ENCODE measurements at regions not wholly inside any gene's neighbourhood (a gene's known extent, or its start where the extent isn't known, plus 50 kb on each side); places are given as distances from the start of the nearest gene placed in this dataset.

DNA sequence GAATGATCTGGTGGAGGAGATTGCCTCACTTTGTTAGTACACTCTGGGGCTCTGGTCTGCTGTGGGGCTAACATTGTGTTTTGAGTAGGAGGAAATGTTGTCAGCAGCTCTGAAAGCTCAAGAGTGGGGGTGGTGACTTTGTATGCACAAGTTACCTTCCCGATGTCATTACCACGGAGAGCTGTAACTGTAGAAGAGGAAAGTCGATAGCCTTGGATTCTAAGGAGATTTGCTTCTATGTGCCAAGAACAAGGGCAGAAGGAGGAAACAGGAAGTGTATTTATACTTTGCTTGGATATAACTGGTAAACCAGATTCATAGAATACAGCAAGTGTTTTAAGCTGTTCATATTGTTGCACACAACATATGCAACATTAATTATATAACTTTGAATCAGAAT lies 196.1 kb downstream of the AMY1C start:
- no peaks in the 10 kb centered on the region for H4K20me1 ChIP-seq (ENCODE audit: insufficient read depth, low read length)
- no peak overlapping the region for H2AFZ ChIP-seq (ENCODE audit: low read depth, low read length)
- no peaks in the 10 kb centered on the region for H3K9me3 ChIP-seq (ENCODE audit: insufficient read depth, low read length, severe bottlenecking)
- no peak for TF ChIP-seq EZH2 (IDR thresholded peaks at IDR 0.05; ENCODE audit: borderline replicate concordance, low read depth, low read length, severe bottlenecking)
- TF ChIP-seq, protein P1, sequence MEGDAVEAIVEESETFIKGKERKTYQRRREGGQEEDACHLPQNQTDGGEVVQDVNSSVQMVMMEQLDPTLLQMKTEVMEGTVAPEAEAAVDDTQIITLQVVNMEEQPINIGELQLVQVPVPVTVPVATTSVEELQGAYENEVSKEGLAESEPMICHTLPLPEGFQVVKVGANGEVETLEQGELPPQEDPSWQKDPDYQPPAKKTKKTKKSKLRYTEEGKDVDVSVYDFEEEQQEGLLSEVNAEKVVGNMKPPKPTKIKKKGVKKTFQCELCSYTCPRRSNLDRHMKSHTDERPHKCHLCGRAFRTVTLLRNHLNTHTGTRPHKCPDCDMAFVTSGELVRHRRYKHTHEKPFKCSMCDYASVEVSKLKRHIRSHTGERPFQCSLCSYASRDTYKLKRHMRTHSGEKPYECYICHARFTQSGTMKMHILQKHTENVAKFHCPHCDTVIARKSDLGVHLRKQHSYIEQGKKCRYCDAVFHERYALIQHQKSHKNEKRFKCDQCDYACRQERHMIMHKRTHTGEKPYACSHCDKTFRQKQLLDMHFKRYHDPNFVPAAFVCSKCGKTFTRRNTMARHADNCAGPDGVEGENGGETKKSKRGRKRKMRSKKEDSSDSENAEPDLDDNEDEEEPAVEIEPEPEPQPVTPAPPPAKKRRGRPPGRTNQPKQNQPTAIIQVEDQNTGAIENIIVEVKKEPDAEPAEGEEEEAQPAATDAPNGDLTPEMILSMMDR (IDR thresholded peaks at IDR 0.05; ENCODE audit: borderline replicate concordance, extremely low read depth, low read length, poor library complexity, severe bottlenecking) = no peak
- no peaks in the 10 kb centered on the region for H3K27me3 ChIP-seq (ENCODE audit: insufficient read depth, low read length, poor library complexity)
- no peaks in the 10 kb centered on the region for H3K79me2 ChIP-seq (ENCODE audit: insufficient read depth, low read length)
- H3K4me2 ChIP-seq (ENCODE audit: insufficient read depth, low read length) = no peak overlapping the region
- H3K36me3 ChIP-seq (ENCODE audit: insufficient read depth, low read length) = no peaks in the 10 kb centered on the region
- no peak overlapping the region for H3K9ac ChIP-seq (ENCODE audit: low read depth, low read length)
- H3K4me1 ChIP-seq (ENCODE audit: insufficient read depth, low read length) = no peaks in the 10 kb centered on the region
- ATAC-seq (ENCODE audit: insufficient read depth, low read depth) (no peak), DNase-seq (no peak)
- no peak overlapping the region for H3K4me3 ChIP-seq (ENCODE audit: low read depth in 1 of 2, low read length in 2 of 2)
- H3K27ac ChIP-seq (ENCODE audit: low read length) = no peak overlapping the region

DNA sequence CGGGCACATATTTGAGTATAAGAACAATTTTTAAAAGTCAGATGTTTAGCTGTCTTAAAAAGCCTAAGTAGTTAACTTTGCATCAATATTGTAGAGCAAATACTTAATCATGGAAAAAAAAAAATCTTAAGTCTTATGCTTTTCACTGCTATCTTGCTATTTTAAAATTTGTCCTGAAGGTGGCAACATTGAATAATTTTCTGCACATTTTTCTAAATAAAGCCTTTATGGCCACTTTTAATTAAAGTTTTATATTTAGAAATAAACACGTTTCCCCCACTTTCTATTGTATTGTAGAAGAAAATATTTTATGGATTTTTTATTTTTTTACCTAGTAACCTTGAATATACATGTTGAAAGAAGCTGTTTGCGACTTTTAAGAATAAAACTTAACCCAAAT lies 198.8 kb downstream of the AMY1C start:
- H3K9ac ChIP-seq (ENCODE audit: low read depth, low read length) = no peak overlapping the region
- no peaks in the 10 kb centered on the region for H3K36me3 ChIP-seq (ENCODE audit: insufficient read depth, low read length)
- TF ChIP-seq, protein P1 (IDR thresholded peaks at IDR 0.05; ENCODE audit: borderline replicate concordance, extremely low read depth, low read length, poor library complexity, severe bottlenecking) = peak; percentile 46
- no peak for TF ChIP-seq EZH2 (IDR thresholded peaks at IDR 0.05; ENCODE audit: borderline replicate concordance, low read depth, low read length, severe bottlenecking)
- DNase-seq = no peak
- no peaks in the 10 kb centered on the region for H3K9me3 ChIP-seq (ENCODE audit: insufficient read depth, low read length, severe bottlenecking)
- no peaks in the 10 kb centered on the region for H3K79me2 ChIP-seq (ENCODE audit: insufficient read depth, low read length)
- no peaks in the 10 kb centered on the region for H3K27me3 ChIP-seq (ENCODE audit: insufficient read depth, low read length, poor library complexity)
- no peak overlapping the region for H2AFZ ChIP-seq (ENCODE audit: low read depth, low read length)
- H3K4me1 ChIP-seq (ENCODE audit: insufficient read depth, low read length) = no peaks in the 10 kb centered on the region
- no peaks in the 10 kb centered on the region for H4K20me1 ChIP-seq (ENCODE audit: insufficient read depth, low read length)
- no peak overlapping the region for H3K4me2 ChIP-seq (ENCODE audit: insufficient read depth, low read length)
- H3K4me3 ChIP-seq (ENCODE audit: low read depth in 1 of 2, low read length in 2 of 2) = no peak overlapping the region
- no peak overlapping the region for H3K27ac ChIP-seq (ENCODE audit: low read length)
- no peak for ATAC-seq (ENCODE audit: insufficient read depth, low read depth)

- no peaks in the 10 kb centered on the region for H3K27me3 ChIP-seq (ENCODE audit: insufficient read depth, low read length, poor library complexity)
- no peaks in the 10 kb centered on the region for H4K20me1 ChIP-seq (ENCODE audit: insufficient read depth, low read length)
- H3K27ac ChIP-seq (ENCODE audit: low read length) = no peak overlapping the region
- H3K79me2 ChIP-seq (ENCODE audit: insufficient read depth, low read length) = no peaks in the 10 kb centered on the region
- H3K9me3 ChIP-seq (ENCODE audit: insufficient read depth, low read length, severe bottlenecking) = no peaks in the 10 kb centered on the region
- H3K4me3 ChIP-seq (ENCODE audit: low read depth in 1 of 2, low read length in 2 of 2) = no peak overlapping the region
- H3K9ac ChIP-seq (ENCODE audit: low read depth, low read length) = no peak overlapping the region
- no peak overlapping the region for H3K4me2 ChIP-seq (ENCODE audit: insufficient read depth, low read length)
- TF ChIP-seq EZH2 (IDR thresholded peaks at IDR 0.05; ENCODE audit: borderline replicate concordance, low read depth, low read length, severe bottlenecking) = no peak
- TF ChIP-seq, protein P1 (IDR thresholded peaks at IDR 0.05; ENCODE audit: borderline replicate concordance, extremely low read depth, low read length, poor library complexity, severe bottlenecking) = no peak
- no peaks in the 10 kb centered on the region for H3K36me3 ChIP-seq (ENCODE audit: insufficient read depth, low read length)
- no peak for ATAC-seq (ENCODE audit: insufficient read depth, low read depth)
- DNase-seq = no peak
- no peaks in the 10 kb centered on the region for H3K4me1 ChIP-seq (ENCODE audit: insufficient read depth, low read length)
- H2AFZ ChIP-seq (ENCODE audit: low read depth, low read length) = no peak overlapping the region
Measured at GRCh38 chr1:103949779-103950178, 200.1 kb downstream of the AMY1C start.

- no peaks in the 10 kb centered on the region for H3K27me3 ChIP-seq (ENCODE audit: insufficient read depth, low read length, poor library complexity)
- H3K79me2 ChIP-seq (ENCODE audit: insufficient read depth, low read length) = no peaks in the 10 kb centered on the region
- H2AFZ ChIP-seq (ENCODE audit: low read depth, low read length) = no peak overlapping the region
- H4K20me1 ChIP-seq (ENCODE audit: insufficient read depth, low read length) = no peaks in the 10 kb centered on the region
- ATAC-seq (ENCODE audit: insufficient read depth, low read depth) = no peak
- no peak overlapping the region for H3K27ac ChIP-seq (ENCODE audit: low read length)
- no peaks in the 10 kb centered on the region for H3K4me1 ChIP-seq (ENCODE audit: insufficient read depth, low read length)
- TF ChIP-seq, protein P1 (IDR thresholded peaks at IDR 0.05; ENCODE audit: borderline replicate concordance, extremely low read depth, low read length, poor library complexity, severe bottlenecking) = peak; percentile 44
- TF ChIP-seq EZH2 (IDR thresholded peaks at IDR 0.05; ENCODE audit: borderline replicate concordance, low read depth, low read length, severe bottlenecking) = no peak
- H3K4me3 ChIP-seq (ENCODE audit: low read depth in 1 of 2, low read length in 2 of 2) = no peak overlapping the region
- no peak for DNase-seq
- H3K4me2 ChIP-seq (ENCODE audit: insufficient read depth, low read length) = no peak overlapping the region
- H3K36me3 ChIP-seq (ENCODE audit: insufficient read depth, low read length) = no peaks in the 10 kb centered on the region
- H3K9me3 ChIP-seq (ENCODE audit: insufficient read depth, low read length, severe bottlenecking) = no peaks in the 10 kb centered on the region
- no peak overlapping the region for H3K9ac ChIP-seq (ENCODE audit: low read depth, low read length)
Measured at GRCh38 chr1:103953386-103953785, 203.7 kb downstream of the AMY1C start.
